HepG2 (cell line): ENCODE measurements at regions not wholly inside any gene's neighbourhood (a gene's known extent, or its start where the extent isn't known, plus 50 kb on each side); places are given as distances from the start of the nearest gene placed in this dataset.
"Not testable (repeated sequence)": the region's sequence is repeated elsewhere in the genome, so short reads cannot be mapped to it uniquely, and the experiment has no call there.

Experiments
- ATAC-seq: fragments of 200-7000 bp; cut with Tn5 transposase; 3 replicates; pipeline ENCODE4 v1.9.1; 2020; ENCODE audit warnings: mild to moderate bottlenecking, moderate library complexity
- BruUV-seq: library from RNA; stranded (reverse); fragments of 400-500 nt; replicated peaks from 2 replicates; lab custom pipeline; 2021; lab: Mats Ljungman, UMichigan
- CTCF ChIA-PET: fragments of 300-600 bp; formaldehyde crosslinking; extraction: SDS; loops from one replicate; lab custom pipeline; 2021; ENCODE audit warnings: low total read pairs, inconsistent platforms, low intra/inter-chr PET ratio; lab: Yijun Ruan, JAX
- POLR2A ChIA-PET: fragments of 350-600 bp; sonication (Branson Sonifier 250); formaldehyde crosslinking; loops from one replicate; lab custom pipeline; 2020; ENCODE audit warnings: antibody characterized with exemption, inconsistent platforms; lab: Yijun Ruan, JAX
- DNase-seq: peaks from one replicate; pipeline ENCODE4 v3.0.0-alpha.2; 2015; ENCODE audit warnings: low spot score
- FAIRE-seq: peaks from 3 replicates; lab custom pipeline; 2011; peaks lifted over from hg19 to GRCh38; lab: Jason Lieb, UNC
- H2AFZ ChIP-seq: one replicate; pipeline ENCODE4 v1.6.1; 2011; ENCODE audit warnings: low read length, inconsistent platforms
- H3K27ac ChIP-seq: fragments of 300-600 bp; 3 replicates; pipeline ENCODE4 v1.8.0; 2011; ENCODE audit warnings: mixed run types, mild to moderate bottlenecking, mixed read lengths, low read length, inconsistent platforms; ENCODE audit not compliant: insufficient read depth; ENCODE audit errors: extremely low read length
- H3K27me3 ChIP-seq, 2 experiments: fragments of 200-600 bp in 1 of 2; 2 replicates in 1 of 2; 3 replicates in 1 of 2; pipeline versions ENCODE4 v1.6.0 to v1.8.0; 2011; ENCODE audit warnings: low read length in 2 of 2, mild to moderate bottlenecking in 2 of 2, moderate library complexity in 2 of 2, inconsistent platforms in 1 of 2; ENCODE audit not compliant: insufficient read depth in 2 of 2, control insufficient read depth in 1 of 2
- H3K36me3 ChIP-seq, 2 experiments: fragments of 200-600 bp in 1 of 2; replicated peaks in 1 of 2; 2 replicates in 1 of 2; 3 replicates in 1 of 2; pipeline versions ENCODE4 v1.5.1 to v1.8.0; 2011; ENCODE audit warnings: low read length in 2 of 2, inconsistent platforms in 1 of 2; ENCODE audit not compliant: insufficient read depth in 2 of 2, control insufficient read depth in 1 of 2
- H3K4me1 ChIP-seq: 2 replicates; pipeline ENCODE4 v1.5.1; 2012; ENCODE audit warnings: low read length, inconsistent platforms; ENCODE audit not compliant: insufficient read depth
- H3K4me2 ChIP-seq: 2 replicates; pipeline ENCODE4 v1.6.0; 2011; ENCODE audit warnings: low read depth, low read length, inconsistent platforms
- H3K4me3 ChIP-seq, 3 experiments: fragments of 200-600 bp in 1 of 3; sonication (generic), shearing (Covaris generic) in 1 of 3; replicated peaks in 1 of 3; 2 replicates each; pipeline ENCODE4 v1.5.1; 2011 to 2016; ENCODE audit warnings: low read length in 3 of 3, inconsistent platforms in 2 of 3, low read depth in 2 of 3, mild to moderate bottlenecking in 2 of 3, control low read depth in 1 of 3, mixed read lengths in 1 of 3; ENCODE audit not compliant: insufficient read depth in 1 of 3
- H3K79me2 ChIP-seq: one replicate; pipeline ENCODE4 v1.6.1; 2011; ENCODE audit warnings: low read length, inconsistent platforms; ENCODE audit not compliant: insufficient read depth
- H3K9ac ChIP-seq: 2 replicates; pipeline ENCODE4 v1.6.0; 2011; ENCODE audit warnings: mild to moderate bottlenecking, low read depth, low read length, inconsistent platforms; ENCODE audit not compliant: insufficient read depth
- H3K9me3 ChIP-seq: 2 replicates; pipeline ENCODE4 v1.5.1; 2012; ENCODE audit warnings: mild to moderate bottlenecking, low read length
- H4K20me1 ChIP-seq: 2 replicates; pipeline ENCODE4 v1.6.0; 2011; ENCODE audit warnings: inconsistent platforms, mild to moderate bottlenecking, low read length, moderate library complexity; ENCODE audit not compliant: insufficient read depth
- HNF1B ChIP-seq: sonication (generic); formaldehyde crosslinking; IDR thresholded peaks from 2 replicates; pipeline ENCODE4 v1.5.1; 2020; ENCODE audit warnings: mild to moderate bottlenecking, moderate library complexity, missing genetic modification reagents
- KLF16 ChIP-seq, 2 experiments: sonication (generic) in 1 of 2; formaldehyde crosslinking in 1 of 2; IDR thresholded peaks; 2 replicates each; pipeline versions ENCODE4 v1.6.1 to v1.8.0; 2016 to 2023; ENCODE audit warnings: missing genetic modification reagents in 2 of 2, missing compliant biosample characterization in 1 of 2
- POLR2A ChIP-seq, 2 experiments: IDR thresholded peaks; 2 replicates each; pipeline ENCODE4 v1.6.1; 2011; ENCODE audit warnings: low read depth in 2 of 2, low read length in 2 of 2, mild to moderate bottlenecking in 1 of 2, moderate library complexity in 1 of 2; ENCODE audit not compliant: insufficient read depth in 1 of 2
- RFXAP ChIP-seq: sonication (generic); formaldehyde crosslinking; IDR thresholded peaks from 2 replicates; pipeline ENCODE4 v1.4.0; 2020; ENCODE audit warnings: missing genetic modification reagents, borderline replicate concordance
- XBP1 ChIP-seq: sonication (generic); formaldehyde crosslinking; IDR thresholded peaks from 2 replicates; pipeline ENCODE4 v1.5.0; 2020; ENCODE audit warnings: missing genetic modification reagents
- ZFP90 ChIP-seq: sonication (generic); formaldehyde crosslinking; IDR thresholded peaks from 2 replicates; pipeline ENCODE4 v1.8.0; 2022; ENCODE audit warnings: missing genetic modification reagents, mild to moderate bottlenecking, inconsistent platforms, borderline replicate concordance
- ZNF264 ChIP-seq: sonication (generic); formaldehyde crosslinking; IDR thresholded peaks from 2 replicates; pipeline ENCODE4 v1.4.0; 2020; ENCODE audit warnings: missing genetic modification reagents
- ZNF709 ChIP-seq: sonication (generic); formaldehyde crosslinking; IDR thresholded peaks from 2 replicates; pipeline ENCODE4 v1.5.0; 2020; ENCODE audit warnings: mild to moderate bottlenecking, missing genetic modification reagents
- WGBS: methylation state at CpG from one replicate; pipeline ENCODE4 v1.1.6; 2017; ENCODE audit warnings: low lambda C conversion rate; 5-methylcytosine and 5-hydroxymethylcytosine counted together
- in situ Hi-C: cut with HindIII; loops from 2 replicates; pipeline ENCODE4 v1.10.0; 2017; ENCODE audit warnings: low pct_unique_long_range_greater_than_20kb; ENCODE audit not compliant: extremely low pct_ligation_motif_present
- intact Hi-C: fragments of 100-400 bp; cut with micrococcal nuclease; formaldehyde crosslinking; loops from one replicate; pipeline ENCODE4 v1.10.0; 2022; ENCODE audit not compliant: unreplicated experiment
- TF ChIP-seq, protein P1 (sequence below): IDR thresholded peaks from 2 replicates; pipeline ENCODE4 v1.6.1; 2012; ENCODE audit warnings: low read length, improper control_type of control experiment
- TF ChIP-seq, protein P2 (sequence below): sonication (generic); formaldehyde crosslinking; IDR thresholded peaks from 2 replicates; pipeline ENCODE4 v1.4.0; 2020; ENCODE audit warnings: missing genetic modification reagents

DNA sequence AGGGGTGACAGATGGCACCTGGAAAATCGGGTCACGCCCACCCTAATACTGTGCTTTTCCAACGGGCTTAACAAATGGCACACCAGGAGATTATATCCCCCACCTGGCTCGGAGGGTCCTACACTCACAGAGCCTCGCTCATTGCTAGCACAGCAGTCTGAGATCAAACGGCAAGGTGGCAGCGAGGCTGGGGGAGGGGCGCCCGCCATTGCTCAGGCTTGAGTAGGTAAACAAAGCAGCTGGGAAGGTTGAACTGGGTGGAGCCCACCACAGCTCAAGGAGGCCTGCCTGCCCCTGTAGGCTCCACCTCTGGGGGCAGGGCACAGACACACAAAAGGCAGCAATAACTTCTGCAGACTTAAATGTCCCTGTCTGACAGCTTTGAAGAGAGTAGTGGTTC lies 346.8 kb downstream of the EIPR1 start:
- H4K20me1 ChIP-seq, FAIRE-seq, ATAC-seq, in situ Hi-C loops, H3K4me2 ChIP-seq, H3K4me1 ChIP-seq, H2AFZ ChIP-seq, H3K9ac ChIP-seq, H3K79me2 ChIP-seq, DNase-seq, H3K36me3 ChIP-seq, H3K4me3 ChIP-seq, H3K9me3 ChIP-seq, H3K27ac ChIP-seq, POLR2A ChIA-PET, BruUV-seq, CTCF ChIA-PET: not testable (repeated sequence)
- intact Hi-C loops: loop anchor here (5.0 kb wide), 1 partner anchor 908 kb away; no protein-coding TSS in a partner anchor
- H3K27me3 ChIP-seq: peaks cover 4 to 26% of the 10 kb centered on the region in 2 experiments; a peak in 3 of 5 replicates
- 18% methylated on average over 8 of the region's 9 CpGs for WGBS

GRCh38 chr2:3025984-3026383 lies 351.6 kb downstream of the EIPR1 start:
- POLR2A ChIA-PET: no interaction called here
- Histone ChIP-seq H3K27me3 (peaks cover 0 to 37% of the 10 kb centered on the region in 2 experiments; a peak in 3 of 5 replicates), H3K9me3 (no peaks in the 10 kb centered on the region), H3K4me1 (no peaks in the 10 kb centered on the region), H3K4me3 (no peak overlapping the region), H3K79me2 (no peaks in the 10 kb centered on the region), H3K27ac (no peak overlapping the region), H3K4me2 (no peak overlapping the region), H4K20me1 (no peaks in the 10 kb centered on the region), H3K36me3 (no peaks in the 10 kb centered on the region), H3K9ac (no peak overlapping the region), H2AFZ (no peak overlapping the region)
- FAIRE-seq: no peak
- 0% methylated on average over 1 of the region's 1 CpG for WGBS
- no peak for DNase-seq
- intact Hi-C loops (no loop called here), in situ Hi-C loops (no loop called here)
- ATAC-seq: no peak
- no TSS peak for BruUV-seq
- CTCF ChIA-PET: no interaction called here
- no peak for TF ChIP-seq KLF16 (CRISPR knock-in tag; IDR thresholded peaks at IDR 0.05)
- TF ChIP-seq ZNF709 (CRISPR knock-in tag): no peak
- no peak for TF ChIP-seq HNF1B
- no peak for TF ChIP-seq ZFP90 (CRISPR knock-in tag)
- TF ChIP-seq, protein P1, sequence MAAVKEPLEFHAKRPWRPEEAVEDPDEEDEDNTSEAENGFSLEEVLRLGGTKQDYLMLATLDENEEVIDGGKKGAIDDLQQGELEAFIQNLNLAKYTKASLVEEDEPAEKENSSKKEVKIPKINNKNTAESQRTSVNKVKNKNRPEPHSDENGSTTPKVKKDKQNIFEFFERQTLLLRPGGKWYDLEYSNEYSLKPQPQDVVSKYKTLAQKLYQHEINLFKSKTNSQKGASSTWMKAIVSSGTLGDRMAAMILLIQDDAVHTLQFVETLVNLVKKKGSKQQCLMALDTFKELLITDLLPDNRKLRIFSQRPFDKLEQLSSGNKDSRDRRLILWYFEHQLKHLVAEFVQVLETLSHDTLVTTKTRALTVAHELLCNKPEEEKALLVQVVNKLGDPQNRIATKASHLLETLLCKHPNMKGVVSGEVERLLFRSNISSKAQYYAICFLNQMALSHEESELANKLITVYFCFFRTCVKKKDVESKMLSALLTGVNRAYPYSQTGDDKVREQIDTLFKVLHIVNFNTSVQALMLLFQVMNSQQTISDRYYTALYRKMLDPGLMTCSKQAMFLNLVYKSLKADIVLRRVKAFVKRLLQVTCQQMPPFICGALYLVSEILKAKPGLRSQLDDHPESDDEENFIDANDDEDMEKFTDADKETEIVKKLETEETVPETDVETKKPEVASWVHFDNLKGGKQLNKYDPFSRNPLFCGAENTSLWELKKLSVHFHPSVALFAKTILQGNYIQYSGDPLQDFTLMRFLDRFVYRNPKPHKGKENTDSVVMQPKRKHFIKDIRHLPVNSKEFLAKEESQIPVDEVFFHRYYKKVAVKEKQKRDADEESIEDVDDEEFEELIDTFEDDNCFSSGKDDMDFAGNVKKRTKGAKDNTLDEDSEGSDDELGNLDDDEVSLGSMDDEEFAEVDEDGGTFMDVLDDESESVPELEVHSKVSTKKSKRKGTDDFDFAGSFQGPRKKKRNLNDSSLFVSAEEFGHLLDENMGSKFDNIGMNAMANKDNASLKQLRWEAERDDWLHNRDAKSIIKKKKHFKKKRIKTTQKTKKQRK: no peak
- TF ChIP-seq RFXAP: no peak
- TF ChIP-seq POLR2A (IDR thresholded peaks at IDR 0.05; ENCODE audit: insufficient read depth in 1 of 2, low read depth in 2 of 2, low read length in 2 of 2): no peak
- TF ChIP-seq, protein P2, sequence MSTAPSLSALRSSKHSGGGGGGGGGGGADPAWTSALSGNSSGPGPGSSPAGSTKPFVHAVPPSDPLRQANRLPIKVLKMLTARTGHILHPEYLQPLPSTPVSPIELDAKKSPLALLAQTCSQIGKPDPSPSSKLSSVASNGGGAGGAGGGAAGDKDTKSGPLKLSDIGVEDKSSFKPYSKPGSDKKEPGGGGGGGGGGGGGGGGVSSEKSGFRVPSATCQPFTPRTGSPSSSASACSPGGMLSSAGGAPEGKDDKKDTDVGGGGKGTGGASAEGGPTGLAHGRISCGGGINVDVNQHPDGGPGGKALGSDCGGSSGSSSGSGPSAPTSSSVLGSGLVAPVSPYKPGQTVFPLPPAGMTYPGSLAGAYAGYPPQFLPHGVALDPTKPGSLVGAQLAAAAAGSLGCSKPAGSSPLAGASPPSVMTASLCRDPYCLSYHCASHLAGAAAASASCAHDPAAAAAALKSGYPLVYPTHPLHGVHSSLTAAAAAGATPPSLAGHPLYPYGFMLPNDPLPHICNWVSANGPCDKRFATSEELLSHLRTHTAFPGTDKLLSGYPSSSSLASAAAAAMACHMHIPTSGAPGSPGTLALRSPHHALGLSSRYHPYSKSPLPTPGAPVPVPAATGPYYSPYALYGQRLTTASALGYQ (CRISPR knock-in tag): no peak
- no peak for TF ChIP-seq XBP1
- no peak for TF ChIP-seq ZNF264 (CRISPR knock-in tag)
